ENCODE measurements at regions not wholly inside any gene's neighbourhood (a gene's known extent, or its start where the extent isn't known, plus 50 kb on each side); places are given as distances from the start of the nearest gene placed in this dataset. TPM values are rescaled to one million over a fixed set of nuclear protein-coding genes. Genes with fewer than 3 reads are reported as not detected.

DNA sequence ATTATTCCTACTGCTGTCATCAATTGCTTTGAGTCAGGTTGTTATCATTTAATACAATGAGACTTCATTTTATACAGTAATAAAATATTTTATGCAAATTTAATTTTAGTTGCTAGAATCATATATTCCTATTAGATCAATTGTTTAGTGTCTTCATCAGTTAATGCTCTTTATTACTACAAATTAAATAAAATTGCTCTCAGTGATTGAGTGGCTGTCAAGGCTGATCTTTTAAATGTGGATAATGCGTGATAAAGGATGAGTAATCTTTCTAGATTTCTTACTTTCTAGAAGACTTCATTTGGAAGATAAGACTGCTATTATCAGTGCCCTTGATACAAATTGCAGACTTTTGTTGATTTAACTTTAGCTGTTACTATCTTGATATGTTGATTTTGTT is 59.6 kb upstream of the CDH2 start:
- no peak for DNase-seq
- no peak overlapping the region for H3K27ac ChIP-seq
- ATAC-seq: no peak
- TF ChIP-seq, protein P1, sequence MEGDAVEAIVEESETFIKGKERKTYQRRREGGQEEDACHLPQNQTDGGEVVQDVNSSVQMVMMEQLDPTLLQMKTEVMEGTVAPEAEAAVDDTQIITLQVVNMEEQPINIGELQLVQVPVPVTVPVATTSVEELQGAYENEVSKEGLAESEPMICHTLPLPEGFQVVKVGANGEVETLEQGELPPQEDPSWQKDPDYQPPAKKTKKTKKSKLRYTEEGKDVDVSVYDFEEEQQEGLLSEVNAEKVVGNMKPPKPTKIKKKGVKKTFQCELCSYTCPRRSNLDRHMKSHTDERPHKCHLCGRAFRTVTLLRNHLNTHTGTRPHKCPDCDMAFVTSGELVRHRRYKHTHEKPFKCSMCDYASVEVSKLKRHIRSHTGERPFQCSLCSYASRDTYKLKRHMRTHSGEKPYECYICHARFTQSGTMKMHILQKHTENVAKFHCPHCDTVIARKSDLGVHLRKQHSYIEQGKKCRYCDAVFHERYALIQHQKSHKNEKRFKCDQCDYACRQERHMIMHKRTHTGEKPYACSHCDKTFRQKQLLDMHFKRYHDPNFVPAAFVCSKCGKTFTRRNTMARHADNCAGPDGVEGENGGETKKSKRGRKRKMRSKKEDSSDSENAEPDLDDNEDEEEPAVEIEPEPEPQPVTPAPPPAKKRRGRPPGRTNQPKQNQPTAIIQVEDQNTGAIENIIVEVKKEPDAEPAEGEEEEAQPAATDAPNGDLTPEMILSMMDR (IDR thresholded peaks at IDR 0.05): no peak
- no peaks in the 10 kb centered on the region for H3K9me3 ChIP-seq
- H3K4me3 ChIP-seq: no peak overlapping the region
- H3K27me3 ChIP-seq: no peaks in the 10 kb centered on the region
- H3K4me1 ChIP-seq: no peaks in the 10 kb centered on the region
- H3K36me3 ChIP-seq: no peaks in the 10 kb centered on the region
- intact Hi-C loops (cut with DNase I): no loop called here

Small RNA genes in the stretch of these regions (microRNA-seq; reads per million reads assigned to microRNA genes)
- not detected for gene MIR302F (ENCODE audit: borderline microRNAs expressed)

Measured in upper lobe of right lung (tissue), 1 donor.